KMS-11 (cell line): ENCODE measurements at regions not wholly inside any gene's neighbourhood (a gene's known extent, or its start where the extent isn't known, plus 50 kb on each side); places are given as distances from the start of the nearest gene placed in this dataset.

Source experiments
- H2AFZ ChIP-seq: fragments of 200-600 bp; sonication (generic); 2 replicates; pipeline ENCODE4 v1.6.1; 2016; ENCODE audit warnings: antibody characterized with exemption, mixed run types, low read depth
- H3K27ac ChIP-seq: fragments of 200-600 bp; sonication (generic); 2 replicates; pipeline ENCODE4 v1.6.1; 2016; ENCODE audit warnings: mild to moderate bottlenecking, mixed run types
- H3K27me3 ChIP-seq: fragments of 200-600 bp; sonication (generic); 2 replicates; pipeline ENCODE4 v1.6.1; 2017; ENCODE audit warnings: mild to moderate bottlenecking, low read depth, mixed run types, moderate library complexity; ENCODE audit not compliant: insufficient read depth
- H3K36me3 ChIP-seq: fragments of 200-600 bp; sonication (generic); 2 replicates; pipeline ENCODE4 v1.6.1; 2017; ENCODE audit warnings: mild to moderate bottlenecking, mixed run types; ENCODE audit not compliant: insufficient read depth
- H3K4me1 ChIP-seq: fragments of 200-600 bp; sonication (generic); 2 replicates; pipeline ENCODE4 v1.6.1; 2016; ENCODE audit warnings: mild to moderate bottlenecking, low read depth, mixed run types; ENCODE audit not compliant: poor library complexity, severe bottlenecking
- H3K4me2 ChIP-seq: fragments of 200-600 bp; sonication (generic); 2 replicates; pipeline ENCODE4 v1.7.0; 2016; ENCODE audit warnings: mild to moderate bottlenecking, mixed run types
- H3K4me3 ChIP-seq: fragments of 200-600 bp; sonication (generic); IDR thresholded peaks from 2 replicates; pipeline ENCODE4 v1.6.1; 2017; ENCODE audit warnings: low read depth, low read length, mixed read lengths; ENCODE audit not compliant: insufficient read depth
- H3K79me2 ChIP-seq: fragments of 200-600 bp; sonication (generic); 2 replicates; pipeline ENCODE4 v1.6.1; 2016; ENCODE audit warnings: low read depth, mixed run types; ENCODE audit not compliant: insufficient read depth
- H3K9ac ChIP-seq: fragments of 200-600 bp; sonication (generic); 2 replicates; pipeline ENCODE4 v1.6.1; 2016; ENCODE audit warnings: mild to moderate bottlenecking, mixed run types
- H4K20me1 ChIP-seq: fragments of 200-600 bp; sonication (generic); 2 replicates; pipeline ENCODE4 v1.6.1; 2016; ENCODE audit warnings: mild to moderate bottlenecking, mixed run types; ENCODE audit not compliant: insufficient read depth
- CTCF ChIP-seq: fragments of 200-600 bp; sonication (generic); conservative IDR thresholded peaks from 2 replicates; pipeline ENCODE4 v1.6.1; 2017; ENCODE audit warnings: low read depth, mild to moderate bottlenecking, antibody characterized with exemption, low read length, moderate library complexity, mixed read lengths

DNA sequence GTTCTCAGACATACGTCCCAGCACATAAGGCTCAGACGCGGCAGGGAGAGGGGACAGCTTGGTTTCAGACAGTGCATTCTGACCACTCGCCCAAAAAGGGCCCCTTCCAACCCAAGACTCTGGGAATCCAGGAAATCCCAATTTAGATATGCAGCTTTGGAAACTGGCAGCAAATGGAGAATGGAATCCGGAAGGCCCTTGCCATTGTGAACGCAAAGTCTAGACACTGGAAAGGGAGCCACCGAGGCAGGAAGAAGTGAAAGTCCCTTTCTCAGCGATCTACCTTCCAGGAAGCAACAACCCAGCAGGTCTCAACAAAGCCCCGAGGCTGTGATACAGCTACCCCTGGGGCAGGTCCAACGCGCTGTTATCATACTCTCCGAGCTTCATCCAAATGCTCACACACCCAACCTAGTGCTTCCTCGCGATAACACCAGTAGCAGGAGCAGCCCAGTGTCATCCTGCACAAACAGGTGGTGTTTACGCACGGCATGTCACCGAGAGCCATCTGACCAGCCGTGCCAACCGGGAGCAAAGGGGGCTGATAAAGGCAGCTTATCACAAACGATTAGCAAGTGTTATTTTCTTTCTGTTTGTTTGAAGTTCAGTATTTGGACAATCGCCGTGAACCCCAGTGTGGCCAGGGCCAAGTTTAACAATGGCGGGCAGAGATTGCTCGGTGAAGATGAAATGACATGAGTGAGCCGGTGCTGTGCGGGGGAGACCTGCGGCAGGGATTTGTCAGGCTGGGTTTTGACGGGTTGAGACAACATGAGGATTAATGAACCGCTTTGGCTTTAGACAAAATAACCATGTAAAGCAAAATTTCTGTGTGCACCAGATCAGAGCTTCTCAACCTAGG lies 240.6 kb downstream of the FOXL1 start:
- H2AFZ ChIP-seq: no peak overlapping the region
- H3K4me1 ChIP-seq: peaks cover 35% of the 10 kb centered on the region
- no peak overlapping the region for H3K9ac ChIP-seq
- no peak for TF ChIP-seq CTCF
- H3K79me2 ChIP-seq: no peaks in the 10 kb centered on the region
- no peak overlapping the region for H3K4me2 ChIP-seq
- no peaks in the 10 kb centered on the region for H3K36me3 ChIP-seq
- no peak overlapping the region for H3K27ac ChIP-seq
- H4K20me1 ChIP-seq: no peaks in the 10 kb centered on the region
- no peak overlapping the region for H3K4me3 ChIP-seq
- peaks cover 4% of the 10 kb centered on the region; the same call in 1 of the 2 replicates for H3K27me3 ChIP-seq

GRCh38 chr16:86819533-86819892 lies 241.2 kb downstream of the FOXL1 start:
- Histone ChIP-seq H3K27me3 (peaks cover 4% of the 10 kb centered on the region; the same call in 1 of the 2 replicates), H2AFZ (no peak overlapping the region), H3K4me3 (no peak overlapping the region), H3K4me2 (no peak overlapping the region), H3K4me1 (peaks cover 31% of the 10 kb centered on the region), H3K9ac (no peak overlapping the region), H4K20me1 (no peaks in the 10 kb centered on the region), H3K79me2 (no peaks in the 10 kb centered on the region), H3K27ac (no peak overlapping the region), H3K36me3 (no peaks in the 10 kb centered on the region)
- no peak for TF ChIP-seq CTCF

- no peak overlapping the region for H3K4me2 ChIP-seq
- H3K27ac ChIP-seq: no peak overlapping the region
- peaks cover 10% of the 10 kb centered on the region for H3K4me1 ChIP-seq
- no peak overlapping the region for H3K9ac ChIP-seq
- no peaks in the 10 kb centered on the region for H3K36me3 ChIP-seq
- no peak overlapping the region for H3K4me3 ChIP-seq
- H2AFZ ChIP-seq: no peak overlapping the region
- H4K20me1 ChIP-seq: no peaks in the 10 kb centered on the region
- H3K79me2 ChIP-seq: no peaks in the 10 kb centered on the region
- H3K27me3 ChIP-seq: peaks cover 4% of the 10 kb centered on the region; the same call in 1 of the 2 replicates
- no peak for TF ChIP-seq CTCF
Measured at GRCh38 chr16:86821895-86822294, 243.5 kb downstream of the FOXL1 start.

DNA sequence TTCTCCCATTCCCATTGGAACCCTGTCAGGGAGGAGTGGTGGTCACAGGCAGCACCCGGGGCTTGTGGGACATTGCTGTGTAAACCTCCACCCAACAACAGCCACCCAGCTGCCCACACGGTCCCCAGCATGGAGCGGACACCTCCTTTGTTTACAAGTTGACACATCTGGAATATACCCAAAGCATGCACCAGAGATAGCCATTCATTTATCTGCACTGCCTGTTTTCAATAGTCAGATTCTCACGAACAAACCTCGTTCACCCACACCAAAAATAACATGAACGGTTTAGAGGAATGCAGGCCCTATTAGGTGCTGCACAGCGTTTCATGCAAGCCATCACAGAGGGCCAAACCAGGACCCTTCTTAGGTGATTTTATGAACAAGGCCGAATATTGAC lies 244.8 kb downstream of the FOXL1 start:
- peaks cover under 1% of the 10 kb centered on the region; the same call in 1 of the 2 replicates for H3K27me3 ChIP-seq
- no peak overlapping the region for H2AFZ ChIP-seq
- no peaks in the 10 kb centered on the region for H3K79me2 ChIP-seq
- H3K4me3 ChIP-seq: no peak overlapping the region
- H3K27ac ChIP-seq: no peak overlapping the region
- TF ChIP-seq CTCF: no peak
- no peaks in the 10 kb centered on the region for H4K20me1 ChIP-seq
- no peaks in the 10 kb centered on the region for H3K4me1 ChIP-seq
- H3K9ac ChIP-seq: no peak overlapping the region
- no peak overlapping the region for H3K4me2 ChIP-seq
- H3K36me3 ChIP-seq: no peaks in the 10 kb centered on the region
